Activated CD8-positive, alpha-beta memory T cell treated with anti-CD3 and anti-CD28 coated beads, Interleukin-2, amount 10 ng/mL, durations not matched to agents 7 days and 5 days (primary cell): ENCODE measurements at regions not wholly inside any gene's neighbourhood (a gene's known extent, or its start where the extent isn't known, plus 50 kb on each side); places are given as distances from the start of the nearest gene placed in this dataset.

Experiments used
- ATAC-seq: fragments of 150-1000 bp; cut with Tn5 transposase; one replicate; pipeline ENCODE4 v1.10.0; 2021; ENCODE audit warnings: moderate library complexity
- CTCF ChIA-PET: fragments of 350-600 bp; sonication (Branson Sonifier 250); formaldehyde crosslinking; loops from one replicate; lab custom pipeline; 2021; ENCODE audit warnings: antibody characterized with exemption; lab: Charles Lee
- DNase-seq: peaks from one replicate; pipeline ENCODE4 v3.0.0-alpha.2; 2020
- H3K27ac Mint-ChIP-seq: one replicate; pipeline ENCODE4 v1.8.0; 2021; ENCODE audit warnings: mild to moderate bottlenecking, mixed read lengths
- H3K27me3 Mint-ChIP-seq: one replicate; pipeline ENCODE4 v1.8.0; 2021; ENCODE audit warnings: mixed read lengths
- H3K36me3 Mint-ChIP-seq: one replicate; pipeline ENCODE4 v1.8.0; 2021; ENCODE audit warnings: mild to moderate bottlenecking, mixed read lengths
- H3K4me1 Mint-ChIP-seq: one replicate; pipeline ENCODE4 v1.8.0; 2021; ENCODE audit warnings: mixed read lengths
- H3K4me3 Mint-ChIP-seq: one replicate; pipeline ENCODE4 v1.8.0; 2021; ENCODE audit warnings: mild to moderate bottlenecking, moderate library complexity, mixed read lengths
- H3K9me3 Mint-ChIP-seq: one replicate; pipeline ENCODE4 v1.8.0; 2022; ENCODE audit warnings: low read depth, mixed read lengths

GRCh38 chr14:97344666-97345065, 547.5 kb downstream of the VRK1 start:
- peaks cover 9% of the 10 kb centered on the region for H3K36me3 Mint-ChIP-seq
- no peak for DNase-seq
- H3K4me3 Mint-ChIP-seq = no peak overlapping the region
- CTCF ChIA-PET = interaction anchor here (1.0 to 1.1 kb wide), 2 partner anchors 8 to 11 kb away, joined by 3 to 4 read pairs; no protein-coding TSS in a partner anchor
- peaks cover 12% of the 10 kb centered on the region for H3K9me3 Mint-ChIP-seq
- no peak overlapping the region for H3K27ac Mint-ChIP-seq
- H3K27me3 Mint-ChIP-seq = peaks cover 9% of the 10 kb centered on the region
- no peak for ATAC-seq
- no peaks in the 10 kb centered on the region for H3K4me1 Mint-ChIP-seq

GRCh38 chr14:97346675-97347074, 549.5 kb downstream of the VRK1 start:
- no peak for DNase-seq
- H3K36me3 Mint-ChIP-seq = no peaks in the 10 kb centered on the region
- no peak overlapping the region for H3K4me3 Mint-ChIP-seq
- H3K27me3 Mint-ChIP-seq = peaks cover 2% of the 10 kb centered on the region
- H3K9me3 Mint-ChIP-seq = peaks cover 2% of the 10 kb centered on the region
- CTCF ChIA-PET = no interaction called here
- no peak overlapping the region for H3K27ac Mint-ChIP-seq
- peaks cover 8% of the 10 kb centered on the region for H3K4me1 Mint-ChIP-seq
- no peak for ATAC-seq

GRCh38 chr14:97349463-97349862, 552.3 kb downstream of the VRK1 start:
- Mint-ChIP-seq H3K36me3 (no peaks in the 10 kb centered on the region), H3K9me3 (no peaks in the 10 kb centered on the region), H3K27me3 (no peaks in the 10 kb centered on the region), H3K27ac (no peak overlapping the region), H3K4me1 (peaks cover 8% of the 10 kb centered on the region), H3K4me3 (no peak overlapping the region)
- DNase-seq (no peak), ATAC-seq (no peak)
- CTCF ChIA-PET = no interaction called here

- H3K9me3 Mint-ChIP-seq = no peaks in the 10 kb centered on the region
- no peak overlapping the region for H3K4me3 Mint-ChIP-seq
- DNase-seq (no peak), ATAC-seq (no peak)
- peaks cover 8% of the 10 kb centered on the region for H3K4me1 Mint-ChIP-seq
- no peaks in the 10 kb centered on the region for H3K27me3 Mint-ChIP-seq
- H3K27ac Mint-ChIP-seq = no peak overlapping the region
- CTCF ChIA-PET = no interaction called here
- no peaks in the 10 kb centered on the region for H3K36me3 Mint-ChIP-seq
Measured at GRCh38 chr14:97349946-97350345, 552.8 kb downstream of the VRK1 start.

GRCh38 chr14:97350415-97350814, 553.2 kb downstream of the VRK1 start:
- CTCF ChIA-PET = no interaction called here
- ATAC-seq (no peak), DNase-seq (no peak)
- H3K27me3 Mint-ChIP-seq = no peaks in the 10 kb centered on the region
- peaks cover 1% of the 10 kb centered on the region for H3K36me3 Mint-ChIP-seq
- H3K27ac Mint-ChIP-seq = no peak overlapping the region
- no peak overlapping the region for H3K4me3 Mint-ChIP-seq
- H3K9me3 Mint-ChIP-seq = no peaks in the 10 kb centered on the region
- H3K4me1 Mint-ChIP-seq = peaks cover 8% of the 10 kb centered on the region

GRCh38 chr14:97350894-97351731, 553.9 kb downstream of the VRK1 start:
- H3K27me3 Mint-ChIP-seq = no peaks in the 10 kb centered on the region
- H3K4me3 Mint-ChIP-seq = no peak overlapping the region
- no peak overlapping the region for H3K27ac Mint-ChIP-seq
- peaks cover 8% of the 10 kb centered on the region for H3K4me1 Mint-ChIP-seq
- DNase-seq = no peak
- H3K9me3 Mint-ChIP-seq = no peaks in the 10 kb centered on the region
- no peak for ATAC-seq
- CTCF ChIA-PET = no interaction called here
- peaks cover 1% of the 10 kb centered on the region for H3K36me3 Mint-ChIP-seq

GRCh38 chr14:97353102-97353501, 555.9 kb downstream of the VRK1 start:
- Mint-ChIP-seq H3K4me3 (no peak overlapping the region), H3K27ac (no peak overlapping the region), H3K36me3 (peaks cover 1% of the 10 kb centered on the region), H3K27me3 (peaks cover 2% of the 10 kb centered on the region), H3K9me3 (no peaks in the 10 kb centered on the region), H3K4me1 (peaks cover 8% of the 10 kb centered on the region)
- CTCF ChIA-PET = no interaction called here
- DNase-seq = no peak
- no peak for ATAC-seq

GRCh38 chr14:97354119-97354722, 557.0 kb downstream of the VRK1 start:
- CTCF ChIA-PET = no interaction called here
- no peak overlapping the region for H3K27ac Mint-ChIP-seq
- H3K36me3 Mint-ChIP-seq = peaks cover 1% of the 10 kb centered on the region
- peaks cover 2% of the 10 kb centered on the region for H3K27me3 Mint-ChIP-seq
- peaks cover 8% of the 10 kb centered on the region for H3K4me1 Mint-ChIP-seq
- no peaks in the 10 kb centered on the region for H3K9me3 Mint-ChIP-seq
- ATAC-seq (no peak), DNase-seq (no peak)
- no peak overlapping the region for H3K4me3 Mint-ChIP-seq

- Mint-ChIP-seq H3K27me3 (peaks cover 2% of the 10 kb centered on the region), H3K4me1 (no peaks in the 10 kb centered on the region), H3K4me3 (no peak overlapping the region), H3K27ac (no peak overlapping the region), H3K36me3 (peaks cover 1% of the 10 kb centered on the region), H3K9me3 (no peaks in the 10 kb centered on the region)
- CTCF ChIA-PET = interaction anchor here (1.5 kb wide), 1 partner anchor 14 kb away, joined by 3 read pairs; no protein-coding TSS in a partner anchor
- DNase-seq = no peak
- ATAC-seq = no peak
Measured at GRCh38 chr14:97359341-97359740, 562.2 kb downstream of the VRK1 start.

GRCh38 chr14:97361181-97361580, 564.0 kb downstream of the VRK1 start:
- CTCF ChIA-PET = no interaction called here
- H3K4me3 Mint-ChIP-seq = no peak overlapping the region
- H3K4me1 Mint-ChIP-seq = no peaks in the 10 kb centered on the region
- no peaks in the 10 kb centered on the region for H3K9me3 Mint-ChIP-seq
- ATAC-seq (no peak), DNase-seq (no peak)
- peaks cover 2% of the 10 kb centered on the region for H3K27me3 Mint-ChIP-seq
- no peaks in the 10 kb centered on the region for H3K36me3 Mint-ChIP-seq
- H3K27ac Mint-ChIP-seq = no peak overlapping the region

GRCh38 chr14:97361958-97362357, 564.8 kb downstream of the VRK1 start:
- ATAC-seq (no peak), DNase-seq (no peak)
- CTCF ChIA-PET = no interaction called here
- Mint-ChIP-seq H3K27ac (no peak overlapping the region), H3K4me1 (no peaks in the 10 kb centered on the region), H3K27me3 (peaks cover 2% of the 10 kb centered on the region), H3K36me3 (no peaks in the 10 kb centered on the region), H3K4me3 (no peak overlapping the region), H3K9me3 (no peaks in the 10 kb centered on the region)

- H3K4me1 Mint-ChIP-seq = no peaks in the 10 kb centered on the region
- ATAC-seq (no peak), DNase-seq (no peak)
- CTCF ChIA-PET = interaction anchor here (0.8 kb wide), 1 partner anchor 13 kb away, joined by 3 read pairs; no protein-coding TSS in a partner anchor
- H3K36me3 Mint-ChIP-seq = peaks cover 3% of the 10 kb centered on the region
- H3K27ac Mint-ChIP-seq = no peak overlapping the region
- H3K9me3 Mint-ChIP-seq = no peaks in the 10 kb centered on the region
- no peaks in the 10 kb centered on the region for H3K27me3 Mint-ChIP-seq
- H3K4me3 Mint-ChIP-seq = no peak overlapping the region
Measured at GRCh38 chr14:97366400-97366799, 569.2 kb downstream of the VRK1 start.

GRCh38 chr14:97367278-97367677, 570.1 kb downstream of the VRK1 start:
- CTCF ChIA-PET = interaction anchor here (0.8 kb wide), 1 partner anchor 12 kb away, joined by 3 read pairs; no protein-coding TSS in a partner anchor

GRCh38 chr14:97368049-97368448, 570.9 kb downstream of the VRK1 start:
- Mint-ChIP-seq H3K27me3 (no peaks in the 10 kb centered on the region), H3K4me1 (no peaks in the 10 kb centered on the region), H3K27ac (no peak overlapping the region), H3K4me3 (no peak overlapping the region), H3K9me3 (no peaks in the 10 kb centered on the region), H3K36me3 (peaks cover 3% of the 10 kb centered on the region)
- CTCF ChIA-PET = no interaction called here
- ATAC-seq (no peak), DNase-seq (no peak)

More at GRCh38 chr14:97367278-97367677, 570.1 kb downstream of the VRK1 start:
- H3K36me3 Mint-ChIP-seq = peaks cover 3% of the 10 kb centered on the region
- H3K27me3 Mint-ChIP-seq = no peaks in the 10 kb centered on the region
- no peak overlapping the region for H3K27ac Mint-ChIP-seq
- H3K4me1 Mint-ChIP-seq = no peaks in the 10 kb centered on the region
- H3K4me3 Mint-ChIP-seq = no peak overlapping the region
- DNase-seq (no peak), ATAC-seq (no peak)
- no peaks in the 10 kb centered on the region for H3K9me3 Mint-ChIP-seq
